Cardiac fibroblast (primary cell): ENCODE measurements at regions not wholly inside any gene's neighbourhood (a gene's known extent, or its start where the extent isn't known, plus 50 kb on each side); places are given as distances from the start of the nearest gene placed in this dataset.
A peak's percentile ranks its signal among the peaks of the same experiment; 100 is the strongest.

Source experiments
- DNase-seq, 2 donors: peaks; one replicate each; pipeline versions ENCODE4 v3.0.0 to v3.0.0-alpha.2; 2010; ENCODE audit warnings: low read depth in 2 of 2
- H3K4me3 ChIP-seq, 2 donors: replicated peaks in 1 of 2; 1 replicate in 1 of 2; 2 replicates in 1 of 2; pipeline ENCODE4 v1.5.1; 2011; ENCODE audit warnings: low read depth in 2 of 2, low read length in 2 of 2, mild to moderate bottlenecking in 2 of 2, moderate library complexity in 1 of 2
- TF ChIP-seq, protein P1 (sequence below): IDR thresholded peaks from one replicate; pipeline ENCODE4 v1.5.1; 2011; ENCODE audit warnings: low read depth, mild to moderate bottlenecking, low read length, inconsistent platforms

DNA sequence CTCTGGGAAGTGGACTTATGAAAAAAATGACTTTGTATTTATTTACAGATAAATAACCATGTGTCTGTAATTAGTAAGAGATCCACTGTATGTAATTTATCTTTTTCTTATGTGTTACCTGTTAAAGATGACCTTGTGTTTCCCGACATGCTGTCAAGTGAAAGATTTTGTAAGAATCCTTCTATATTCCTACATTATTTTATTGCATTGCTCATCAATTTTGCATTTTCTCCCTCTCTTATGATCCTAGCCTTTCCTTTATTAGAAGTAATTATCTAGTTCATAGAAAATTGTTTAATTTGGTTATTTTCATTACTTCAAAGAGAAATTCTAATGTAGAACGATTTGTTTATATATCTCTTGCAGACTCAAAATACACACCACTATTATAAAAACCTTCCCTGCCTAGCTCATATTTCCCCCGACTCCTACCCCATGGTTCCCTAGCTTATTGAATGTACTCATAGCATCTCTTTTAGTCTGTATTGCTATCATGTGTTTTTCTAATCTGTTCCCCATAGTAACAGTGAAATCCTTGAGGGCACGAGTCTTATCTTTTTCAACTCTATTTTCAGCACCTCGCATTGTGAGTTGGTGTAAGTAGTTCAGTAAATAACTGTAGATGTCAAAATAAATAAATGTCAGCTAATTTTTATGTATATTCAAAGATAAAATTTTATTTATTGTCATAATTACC is 774.4 kb downstream of the HDGFL1 start:
- no peak for DNase-seq
- TF ChIP-seq, protein P1, sequence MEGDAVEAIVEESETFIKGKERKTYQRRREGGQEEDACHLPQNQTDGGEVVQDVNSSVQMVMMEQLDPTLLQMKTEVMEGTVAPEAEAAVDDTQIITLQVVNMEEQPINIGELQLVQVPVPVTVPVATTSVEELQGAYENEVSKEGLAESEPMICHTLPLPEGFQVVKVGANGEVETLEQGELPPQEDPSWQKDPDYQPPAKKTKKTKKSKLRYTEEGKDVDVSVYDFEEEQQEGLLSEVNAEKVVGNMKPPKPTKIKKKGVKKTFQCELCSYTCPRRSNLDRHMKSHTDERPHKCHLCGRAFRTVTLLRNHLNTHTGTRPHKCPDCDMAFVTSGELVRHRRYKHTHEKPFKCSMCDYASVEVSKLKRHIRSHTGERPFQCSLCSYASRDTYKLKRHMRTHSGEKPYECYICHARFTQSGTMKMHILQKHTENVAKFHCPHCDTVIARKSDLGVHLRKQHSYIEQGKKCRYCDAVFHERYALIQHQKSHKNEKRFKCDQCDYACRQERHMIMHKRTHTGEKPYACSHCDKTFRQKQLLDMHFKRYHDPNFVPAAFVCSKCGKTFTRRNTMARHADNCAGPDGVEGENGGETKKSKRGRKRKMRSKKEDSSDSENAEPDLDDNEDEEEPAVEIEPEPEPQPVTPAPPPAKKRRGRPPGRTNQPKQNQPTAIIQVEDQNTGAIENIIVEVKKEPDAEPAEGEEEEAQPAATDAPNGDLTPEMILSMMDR: no peak
- H3K4me3 ChIP-seq: no peak overlapping the region

- no peak overlapping the region for H3K4me3 ChIP-seq
- DNase-seq: no peak
- TF ChIP-seq, protein P1: no peak
Measured at GRCh38 chr6:23348185-23348584, 777.8 kb upstream of the NRSN1 start.

GRCh38 chr6:23349521-23350147 is 776.4 kb upstream of the NRSN1 start:
- no peak overlapping the region for H3K4me3 ChIP-seq
- TF ChIP-seq, protein P1: no peak
- peak; percentile 66 to 74 for DNase-seq

DNA sequence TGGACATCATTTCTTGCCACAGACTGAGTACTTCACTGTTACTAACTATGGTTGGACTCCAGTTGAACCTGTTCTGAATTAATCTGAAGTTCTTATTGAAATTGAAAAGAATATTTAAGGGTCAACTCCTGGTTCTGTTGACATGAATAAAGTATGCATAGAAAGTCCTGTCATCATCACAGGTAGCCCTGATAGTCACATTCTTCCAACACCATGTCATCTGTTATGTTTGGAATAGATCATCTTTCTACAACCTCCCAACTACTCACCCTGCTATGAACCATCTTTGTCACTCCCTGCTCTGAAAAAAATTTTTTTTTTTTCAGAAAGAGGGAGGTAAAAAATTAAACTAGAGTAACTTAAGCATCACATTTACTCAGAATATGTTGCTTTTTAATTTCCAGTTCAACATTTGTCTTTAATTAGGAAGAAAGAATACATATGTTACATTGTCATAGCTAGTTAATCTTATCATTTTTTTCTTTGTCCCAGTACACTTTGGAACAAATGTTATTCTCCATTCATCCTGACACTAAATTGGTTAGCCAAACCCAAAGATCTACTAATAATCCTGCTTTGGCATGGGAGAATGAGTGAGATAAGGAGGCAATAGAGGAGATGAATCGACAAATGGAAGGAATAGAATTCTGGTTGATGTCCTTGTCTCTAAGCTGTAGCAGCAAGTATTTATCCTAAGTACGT is 775.1 kb upstream of the NRSN1 start:
- H3K4me3 ChIP-seq: no peak overlapping the region
- DNase-seq: peak in 1 of 2 donors; percentile 2
- TF ChIP-seq, protein P1: no peak

DNA sequence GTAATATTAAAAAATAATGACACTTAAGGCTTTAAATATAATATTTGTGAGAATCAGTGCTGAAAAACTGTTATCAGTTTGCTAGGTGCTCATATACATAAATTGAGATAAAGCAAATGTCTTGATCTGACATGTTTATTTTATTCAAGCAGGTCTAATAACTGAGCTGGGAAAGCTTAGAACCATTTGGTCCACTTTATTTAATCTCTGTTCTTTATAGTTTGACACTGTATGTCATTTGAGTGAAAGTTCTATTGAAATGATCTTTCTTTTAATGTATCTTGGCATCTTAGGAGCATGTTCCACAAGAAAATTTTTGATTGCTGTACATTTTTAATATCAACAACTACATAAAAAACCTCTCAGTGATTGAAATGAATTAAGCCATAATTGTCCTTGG is 772.0 kb upstream of the NRSN1 start:
- DNase-seq: no peak
- TF ChIP-seq, protein P1: no peak

DNA sequence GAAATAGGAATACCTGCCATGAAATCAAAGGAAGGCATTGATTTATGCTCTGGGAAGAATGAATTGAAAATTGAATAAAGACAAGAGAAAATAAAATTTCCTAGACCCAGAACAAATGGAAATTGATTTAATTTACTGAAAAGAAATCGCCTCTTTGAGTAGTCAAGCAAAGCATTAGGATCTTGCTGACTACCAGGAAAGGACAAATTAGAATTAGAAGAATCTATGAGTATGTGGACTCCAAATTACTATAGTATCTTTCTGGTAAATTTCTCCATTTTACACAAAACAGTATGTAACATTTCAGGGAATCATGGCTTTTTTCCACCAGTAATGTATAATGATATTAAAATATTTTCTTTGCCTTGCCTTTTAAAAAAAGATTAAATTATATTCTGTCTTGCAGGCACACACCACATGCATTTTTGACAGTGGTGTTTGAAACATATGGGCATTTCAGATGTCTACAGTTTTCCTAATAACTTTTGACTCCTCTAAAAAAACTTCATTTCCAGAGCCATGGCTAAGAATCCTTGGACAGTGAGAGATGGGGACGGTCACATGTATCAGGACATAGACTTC is 768.7 kb upstream of the NRSN1 start:
- no peak overlapping the region for H3K4me3 ChIP-seq
- no peak for DNase-seq
- TF ChIP-seq, protein P1: no peak

More for the DNA sequence above, 772.0 kb upstream of the NRSN1 start:
- no peak overlapping the region for H3K4me3 ChIP-seq
